Neural progenitor cell (in vitro differentiated cells): ENCODE measurements at regions not wholly inside any gene's neighbourhood (a gene's known extent, or its start where the extent isn't known, plus 50 kb on each side); places are given as distances from the start of the nearest gene placed in this dataset.

Source experiments
- DNase-seq: peaks from one replicate; pipeline ENCODE4 v3.0.0-alpha.2; 2016; ENCODE audit warnings: low spot score
- H2AFZ ChIP-seq: fragments of 200-600 bp; sonication (generic); replicated peaks from 2 replicates; pipeline ENCODE4 v1.6.1; 2016; ENCODE audit warnings: antibody characterized with exemption
- H3F3A ChIP-seq: fragments of 200-600 bp; sonication (generic); 2 replicates; pipeline ENCODE4 v1.6.1; 2016; ENCODE audit warnings: antibody characterized with exemption, low read depth
- H3K27ac ChIP-seq: fragments of 200-600 bp; sonication (generic); 2 replicates; pipeline ENCODE4 v1.5.1; 2016; ENCODE audit warnings: mild to moderate bottlenecking
- H3K27me3 ChIP-seq: fragments of 200-600 bp; sonication (generic); 2 replicates; pipeline ENCODE4 v1.6.1; 2016; ENCODE audit warnings: mild to moderate bottlenecking, moderate library complexity
- H3K36me3 ChIP-seq: fragments of 200-600 bp; sonication (generic); 2 replicates; pipeline ENCODE4 v1.5.1; 2016
- H3K4me1 ChIP-seq: fragments of 200-600 bp; sonication (generic); 2 replicates; pipeline ENCODE4 v1.6.1; 2016; ENCODE audit warnings: mixed run types
- H3K4me2 ChIP-seq: fragments of 200-600 bp; sonication (generic); 2 replicates; pipeline ENCODE4 v1.6.1; 2016
- H3K4me3 ChIP-seq: fragments of 200-600 bp; sonication (generic); 2 replicates; pipeline ENCODE4 v1.5.1; 2016
- H3K79me2 ChIP-seq: fragments of 200-600 bp; sonication (generic); 2 replicates; pipeline ENCODE4 v1.6.1; 2016; ENCODE audit warnings: low read depth
- H3K9ac ChIP-seq: fragments of 200-600 bp; sonication (generic); 2 replicates; pipeline ENCODE4 v1.6.1; 2016
- H3K9me3 ChIP-seq: fragments of 200-600 bp; sonication (generic); 2 replicates; pipeline ENCODE4 v1.5.1; 2016; ENCODE audit warnings: low read depth
- H4K20me1 ChIP-seq: fragments of 200-600 bp; sonication (generic); 2 replicates; pipeline ENCODE4 v1.6.1; 2016; ENCODE audit warnings: low read depth
- H3K27ac Mint-ChIP-seq: 3 replicates; pipeline ENCODE4 v1.8.0; 2021; ENCODE audit warnings: mixed read lengths
- H3K27me3 Mint-ChIP-seq: 2 replicates; pipeline ENCODE4 v1.8.0; 2022; ENCODE audit warnings: low read depth, mild to moderate bottlenecking, inconsistent platforms, moderate library complexity, mixed read lengths; ENCODE audit not compliant: insufficient read depth
- H3K36me3 Mint-ChIP-seq: 3 replicates; pipeline ENCODE4 v1.8.0; 2021; ENCODE audit warnings: mixed read lengths
- H3K4me1 Mint-ChIP-seq: 3 replicates; pipeline ENCODE4 v1.8.0; 2021; ENCODE audit warnings: mixed read lengths
- H3K4me3 Mint-ChIP-seq: 3 replicates; pipeline ENCODE4 v1.8.0; 2021; ENCODE audit warnings: mild to moderate bottlenecking, moderate library complexity, mixed read lengths
- H3K9me3 Mint-ChIP-seq: 3 replicates; pipeline ENCODE4 v1.8.0; 2020; ENCODE audit warnings: mixed read lengths
- CTCF ChIP-seq: fragments of 200-600 bp; sonication (generic); IDR thresholded peaks from 2 replicates; pipeline ENCODE4 v1.5.1; 2017; ENCODE audit warnings: antibody characterized with exemption, mild to moderate bottlenecking
- EZH2 ChIP-seq: fragments of 200-600 bp; sonication (generic); IDR thresholded peaks from 2 replicates; pipeline ENCODE4 v1.6.1; 2017; ENCODE audit warnings: antibody characterized with exemption, mild to moderate bottlenecking, moderate library complexity
- EZH2phosphoT487 ChIP-seq: fragments of 200-600 bp; sonication (generic); IDR thresholded peaks from 2 replicates; pipeline ENCODE4 v1.6.1; 2017; ENCODE audit warnings: antibody characterized with exemption

DNA sequence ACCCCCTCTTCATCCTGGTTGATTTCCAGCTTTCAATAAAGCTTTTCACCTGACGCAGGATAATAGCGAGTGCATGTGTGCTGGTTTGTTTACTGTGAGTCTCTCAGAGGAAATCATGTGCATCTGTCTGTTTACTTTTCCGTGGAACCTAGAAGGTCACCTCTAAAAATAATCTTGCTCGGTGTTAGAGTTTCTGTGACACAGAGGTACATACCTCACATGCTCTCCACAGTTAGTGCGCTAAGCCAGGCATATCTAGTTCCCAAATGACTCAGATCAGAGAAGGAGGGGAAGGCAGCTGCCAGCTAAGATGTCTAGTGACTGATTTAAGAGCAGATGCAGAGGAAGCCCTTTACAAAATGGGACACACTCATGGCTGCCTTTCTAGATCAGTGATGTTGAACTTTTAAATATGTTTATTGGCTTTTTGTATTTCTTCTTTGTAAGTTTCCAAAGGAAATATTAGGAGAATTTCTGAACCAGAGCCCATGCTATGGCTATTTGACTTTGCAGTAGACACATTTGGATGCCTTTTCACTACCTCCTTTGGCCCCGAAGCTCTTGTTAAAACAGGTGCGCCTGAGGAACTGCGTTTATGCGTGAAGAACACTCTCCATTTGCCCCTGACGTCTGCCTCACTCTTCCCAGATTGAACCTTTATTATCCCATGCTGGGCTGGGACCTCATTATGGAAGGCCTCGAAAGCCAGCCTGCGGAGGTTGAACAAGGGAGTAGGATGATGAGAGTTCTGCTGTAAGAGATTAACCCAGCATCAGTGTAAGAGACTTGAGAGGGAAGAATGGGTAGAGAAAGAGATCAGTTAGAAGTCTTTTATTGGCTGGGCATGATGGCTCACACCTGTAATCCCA, 145.6 kb downstream of the FAM161A start:
- H3K4me1 Mint-ChIP-seq = peaks cover 3% of the 10 kb centered on the region

DNA sequence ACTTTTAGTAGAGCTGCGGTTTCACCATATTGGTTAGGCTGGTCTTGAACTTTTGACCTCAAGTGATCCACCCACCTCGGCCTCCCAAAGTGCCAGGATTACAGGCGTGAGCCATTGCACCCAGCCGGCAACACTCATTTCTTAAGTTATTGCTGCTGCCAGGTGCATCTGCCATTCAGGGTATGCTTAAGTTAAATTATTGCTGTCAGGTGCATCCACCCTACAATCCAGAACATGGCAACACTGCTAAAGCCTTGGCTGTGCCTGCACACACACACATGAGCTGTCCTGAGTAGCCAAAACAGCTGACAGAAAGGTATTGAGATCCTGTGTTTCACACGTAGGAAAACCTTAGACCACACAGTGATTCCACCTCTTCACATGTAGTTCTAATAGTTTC, 148.2 kb downstream of the FAM161A start:
- H3K4me1 Mint-ChIP-seq = peaks cover 3% of the 10 kb centered on the region
- no peaks in the 10 kb centered on the region for H3K9me3 ChIP-seq
- no peak overlapping the region for H3K4me3 Mint-ChIP-seq
- H3K27me3 Mint-ChIP-seq = no peaks in the 10 kb centered on the region
- no peaks in the 10 kb centered on the region for H3K4me1 ChIP-seq
- no peak overlapping the region for H3K4me3 ChIP-seq
- no peak overlapping the region for H2AFZ ChIP-seq
- H3K36me3 ChIP-seq = no peaks in the 10 kb centered on the region
- no peaks in the 10 kb centered on the region for H3K79me2 ChIP-seq
- no peaks in the 10 kb centered on the region for H4K20me1 ChIP-seq
- no peak overlapping the region for H3K9ac ChIP-seq
- H3K36me3 Mint-ChIP-seq = no peaks in the 10 kb centered on the region
- no peak for TF ChIP-seq CTCF
- TF ChIP-seq EZH2 = no peak
- TF ChIP-seq EZH2phosphoT487 = no peak
- H3K9me3 Mint-ChIP-seq = no peaks in the 10 kb centered on the region
- no peak overlapping the region for H3K27ac Mint-ChIP-seq
- H3K27me3 ChIP-seq = no peaks in the 10 kb centered on the region
- H3K4me2 ChIP-seq = no peak overlapping the region
- no peaks in the 10 kb centered on the region for H3F3A ChIP-seq
- no peak for DNase-seq
- no peak overlapping the region for H3K27ac ChIP-seq

More for the DNA sequence above, 145.6 kb downstream of the FAM161A start:
- no peak overlapping the region for H3K4me3 Mint-ChIP-seq
- H3K4me3 ChIP-seq = no peak overlapping the region
- H3K4me1 ChIP-seq = no peaks in the 10 kb centered on the region
- H2AFZ ChIP-seq = no peak overlapping the region
- no peaks in the 10 kb centered on the region for H3K27me3 Mint-ChIP-seq
- H3K36me3 ChIP-seq = no peaks in the 10 kb centered on the region
- peak; percentile 18 for DNase-seq
- no peaks in the 10 kb centered on the region for H4K20me1 ChIP-seq
- H3K4me2 ChIP-seq = no peak overlapping the region
- H3K36me3 Mint-ChIP-seq = no peaks in the 10 kb centered on the region
- TF ChIP-seq EZH2phosphoT487 = no peak
- no peak for TF ChIP-seq EZH2
- TF ChIP-seq CTCF = no peak
- H3K9ac ChIP-seq = no peak overlapping the region
- no peaks in the 10 kb centered on the region for H3K9me3 ChIP-seq
- H3K79me2 ChIP-seq = no peaks in the 10 kb centered on the region
- no peak overlapping the region for H3K27ac ChIP-seq
- no peaks in the 10 kb centered on the region for H3K9me3 Mint-ChIP-seq
- no peaks in the 10 kb centered on the region for H3F3A ChIP-seq
- H3K27me3 ChIP-seq = no peaks in the 10 kb centered on the region
- H3K27ac Mint-ChIP-seq = no peak overlapping the region

- H3K9ac ChIP-seq = no peak overlapping the region
- no peaks in the 10 kb centered on the region for H3F3A ChIP-seq
- H3K36me3 Mint-ChIP-seq = no peaks in the 10 kb centered on the region
- no peak for DNase-seq
- no peak overlapping the region for H3K27ac ChIP-seq
- H3K27me3 Mint-ChIP-seq = no peaks in the 10 kb centered on the region
- no peaks in the 10 kb centered on the region for H3K9me3 Mint-ChIP-seq
- no peaks in the 10 kb centered on the region for H3K4me1 ChIP-seq
- H3K4me3 ChIP-seq = no peak overlapping the region
- H3K36me3 ChIP-seq = no peaks in the 10 kb centered on the region
- no peaks in the 10 kb centered on the region for H3K79me2 ChIP-seq
- no peak overlapping the region for H3K4me2 ChIP-seq
- no peak overlapping the region for H3K4me3 Mint-ChIP-seq
- no peaks in the 10 kb centered on the region for H3K9me3 ChIP-seq
- H2AFZ ChIP-seq = no peak overlapping the region
- no peak overlapping the region for H3K27ac Mint-ChIP-seq
- H4K20me1 ChIP-seq = no peaks in the 10 kb centered on the region
- peaks cover 3% of the 10 kb centered on the region for H3K4me1 Mint-ChIP-seq
- no peak for TF ChIP-seq CTCF
- TF ChIP-seq EZH2 = no peak
- no peaks in the 10 kb centered on the region for H3K27me3 ChIP-seq
Observed at GRCh38 chr2:61704364-61704763, 149.5 kb downstream of the FAM161A start.
